ENCODE measurements at regions not wholly inside any gene's neighbourhood (a gene's known extent, or its start where the extent isn't known, plus 50 kb on each side); places are given as distances from the start of the nearest gene placed in this dataset.

GRCh38 chr6:66940003-66940402, 1233.0 kb upstream of the EYS start:
- TF ChIP-seq, protein P1, sequence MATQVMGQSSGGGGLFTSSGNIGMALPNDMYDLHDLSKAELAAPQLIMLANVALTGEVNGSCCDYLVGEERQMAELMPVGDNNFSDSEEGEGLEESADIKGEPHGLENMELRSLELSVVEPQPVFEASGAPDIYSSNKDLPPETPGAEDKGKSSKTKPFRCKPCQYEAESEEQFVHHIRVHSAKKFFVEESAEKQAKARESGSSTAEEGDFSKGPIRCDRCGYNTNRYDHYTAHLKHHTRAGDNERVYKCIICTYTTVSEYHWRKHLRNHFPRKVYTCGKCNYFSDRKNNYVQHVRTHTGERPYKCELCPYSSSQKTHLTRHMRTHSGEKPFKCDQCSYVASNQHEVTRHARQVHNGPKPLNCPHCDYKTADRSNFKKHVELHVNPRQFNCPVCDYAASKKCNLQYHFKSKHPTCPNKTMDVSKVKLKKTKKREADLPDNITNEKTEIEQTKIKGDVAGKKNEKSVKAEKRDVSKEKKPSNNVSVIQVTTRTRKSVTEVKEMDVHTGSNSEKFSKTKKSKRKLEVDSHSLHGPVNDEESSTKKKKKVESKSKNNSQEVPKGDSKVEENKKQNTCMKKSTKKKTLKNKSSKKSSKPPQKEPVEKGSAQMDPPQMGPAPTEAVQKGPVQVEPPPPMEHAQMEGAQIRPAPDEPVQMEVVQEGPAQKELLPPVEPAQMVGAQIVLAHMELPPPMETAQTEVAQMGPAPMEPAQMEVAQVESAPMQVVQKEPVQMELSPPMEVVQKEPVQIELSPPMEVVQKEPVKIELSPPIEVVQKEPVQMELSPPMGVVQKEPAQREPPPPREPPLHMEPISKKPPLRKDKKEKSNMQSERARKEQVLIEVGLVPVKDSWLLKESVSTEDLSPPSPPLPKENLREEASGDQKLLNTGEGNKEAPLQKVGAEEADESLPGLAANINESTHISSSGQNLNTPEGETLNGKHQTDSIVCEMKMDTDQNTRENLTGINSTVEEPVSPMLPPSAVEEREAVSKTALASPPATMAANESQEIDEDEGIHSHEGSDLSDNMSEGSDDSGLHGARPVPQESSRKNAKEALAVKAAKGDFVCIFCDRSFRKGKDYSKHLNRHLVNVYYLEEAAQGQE (IDR thresholded peaks at IDR 0.05; ENCODE audit: insufficient read depth in 1 of 2, low read depth in 2 of 2, low read length in 2 of 2), result no peak
- TF ChIP-seq SIN3A (IDR thresholded peaks at IDR 0.05; ENCODE audit: borderline replicate concordance, insufficient read depth, low read length), result no peak
- no peak for TF ChIP-seq TAF1 (IDR thresholded peaks at IDR 0.05; ENCODE audit: borderline replicate concordance, insufficient read depth, low read length)
- no peak for TF ChIP-seq FOXP2 (optimal IDR thresholded peaks at IDR 0.05; ENCODE audit: borderline replicate concordance, extremely low read depth, extremely low read length, insufficient read depth)
- TF ChIP-seq POLR2AphosphoS5 (IDR thresholded peaks at IDR 0.05; ENCODE audit: low read depth, low read length), result no peak

- TF ChIP-seq, protein P1 (IDR thresholded peaks at IDR 0.05; ENCODE audit: insufficient read depth in 1 of 2, low read depth in 2 of 2, low read length in 2 of 2), result no peak
- TF ChIP-seq TAF1 (IDR thresholded peaks at IDR 0.05; ENCODE audit: borderline replicate concordance, insufficient read depth, low read length) (no peak), SIN3A (IDR thresholded peaks at IDR 0.05; ENCODE audit: borderline replicate concordance, insufficient read depth, low read length) (no peak), POLR2AphosphoS5 (IDR thresholded peaks at IDR 0.05; ENCODE audit: low read depth, low read length) (no peak), FOXP2 (optimal IDR thresholded peaks at IDR 0.05; ENCODE audit: borderline replicate concordance, extremely low read depth, extremely low read length, insufficient read depth) (no peak)
Measured at GRCh38 chr6:66937180-66937579, 1230.2 kb upstream of the EYS start.

DNA sequence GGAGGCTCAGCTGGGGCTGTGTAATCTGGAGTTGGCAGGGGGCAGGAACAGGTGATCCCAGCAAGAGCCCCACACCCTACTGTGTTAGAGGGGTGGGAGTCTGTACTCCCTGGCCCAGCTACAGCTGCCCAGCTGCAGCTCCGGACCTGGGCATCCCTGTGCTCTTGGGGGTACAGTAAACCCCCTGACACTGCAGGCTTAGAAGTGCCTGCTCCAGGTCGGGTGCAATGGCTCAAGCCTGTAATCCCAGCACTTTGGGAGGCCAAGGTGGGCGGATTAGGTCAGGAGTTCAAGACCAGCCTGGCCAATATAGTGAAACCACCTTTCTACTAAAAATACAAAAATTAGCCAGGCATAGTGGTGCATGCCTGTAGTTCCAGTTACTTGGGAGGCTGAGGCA, 1228.6 kb upstream of the EYS start:
- no peak for TF ChIP-seq FOXP2 (optimal IDR thresholded peaks at IDR 0.05; ENCODE audit: borderline replicate concordance, extremely low read depth, extremely low read length, insufficient read depth)
- TF ChIP-seq, protein P1 (IDR thresholded peaks at IDR 0.05; ENCODE audit: insufficient read depth in 1 of 2, low read depth in 2 of 2, low read length in 2 of 2), result no peak
- TF ChIP-seq SIN3A (IDR thresholded peaks at IDR 0.05; ENCODE audit: borderline replicate concordance, insufficient read depth, low read length), result no peak
- no peak for TF ChIP-seq POLR2AphosphoS5 (IDR thresholded peaks at IDR 0.05; ENCODE audit: low read depth, low read length)
- TF ChIP-seq TAF1 (IDR thresholded peaks at IDR 0.05; ENCODE audit: borderline replicate concordance, insufficient read depth, low read length), result no peak

DNA sequence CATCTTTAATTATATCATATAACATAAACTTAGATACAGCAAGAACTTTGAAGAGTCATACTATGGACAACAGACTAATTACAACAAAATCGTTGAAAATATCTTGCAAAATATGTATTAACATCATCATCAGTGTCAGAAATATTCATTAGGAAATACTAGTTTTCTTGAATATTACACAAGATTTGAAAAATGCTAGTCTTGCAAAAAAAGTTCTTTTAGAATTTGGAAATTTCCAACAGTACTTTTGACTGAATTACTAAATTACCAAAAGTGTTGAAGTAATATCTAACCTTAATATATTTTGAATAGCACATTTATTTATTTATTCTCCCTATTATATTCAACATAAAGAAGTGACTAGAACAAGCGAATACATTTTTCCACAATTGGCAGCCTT, 1224.8 kb upstream of the EYS start:
- TF ChIP-seq POLR2AphosphoS5 (IDR thresholded peaks at IDR 0.05; ENCODE audit: low read depth, low read length) (no peak), SIN3A (IDR thresholded peaks at IDR 0.05; ENCODE audit: borderline replicate concordance, insufficient read depth, low read length) (no peak), TAF1 (IDR thresholded peaks at IDR 0.05; ENCODE audit: borderline replicate concordance, insufficient read depth, low read length) (no peak), FOXP2 (optimal IDR thresholded peaks at IDR 0.05; ENCODE audit: borderline replicate concordance, extremely low read depth, extremely low read length, insufficient read depth) (no peak)
- TF ChIP-seq, protein P1 (IDR thresholded peaks at IDR 0.05; ENCODE audit: insufficient read depth in 1 of 2, low read depth in 2 of 2, low read length in 2 of 2), result no peak
